ENCODE measurements at regions not wholly inside any gene's neighbourhood (a gene's known extent, or its start where the extent isn't known, plus 50 kb on each side); places are given as distances from the start of the nearest gene placed in this dataset.

GRCh38 chr5:2370626-2371418 is 380.7 kb downstream of the IRX2 start:
- Histone ChIP-seq H3K27ac (ENCODE audit: low read depth, low read length, poor library complexity, severe bottlenecking) (no peak overlapping the region), H4K20me1 (ENCODE audit: insufficient read depth, low read length) (no peaks in the 10 kb centered on the region), H3K9ac (ENCODE audit: low read length) (no peak overlapping the region), H3K4me2 (ENCODE audit: low read length) (no peak overlapping the region), H3K9me2 (ENCODE audit: low read depth, low read length) (no peaks in the 10 kb centered on the region), H3K36me3 (ENCODE audit: insufficient read depth, low read length) (no peaks in the 10 kb centered on the region), H3K27me3 (ENCODE audit: insufficient read depth, low read length) (no peaks in the 10 kb centered on the region), H3K9me3 (ENCODE audit: low read length) (no peaks in the 10 kb centered on the region), H3K4me1 (ENCODE audit: insufficient read depth, low read length, severe bottlenecking) (no peaks in the 10 kb centered on the region), H3F3A (ENCODE audit: insufficient read depth, low read length) (no peaks in the 10 kb centered on the region), H3K79me2 (ENCODE audit: insufficient read depth, low read length) (no peaks in the 10 kb centered on the region), H3K4me3 (ENCODE audit: low read depth, low read length, poor library complexity, severe bottlenecking) (no peak overlapping the region), H2AFZ (ENCODE audit: low read length) (no peak overlapping the region)
- no peak for TF ChIP-seq EZH2 (IDR thresholded peaks at IDR 0.05; ENCODE audit: borderline replicate concordance, low read length)
- TF ChIP-seq, protein P1, sequence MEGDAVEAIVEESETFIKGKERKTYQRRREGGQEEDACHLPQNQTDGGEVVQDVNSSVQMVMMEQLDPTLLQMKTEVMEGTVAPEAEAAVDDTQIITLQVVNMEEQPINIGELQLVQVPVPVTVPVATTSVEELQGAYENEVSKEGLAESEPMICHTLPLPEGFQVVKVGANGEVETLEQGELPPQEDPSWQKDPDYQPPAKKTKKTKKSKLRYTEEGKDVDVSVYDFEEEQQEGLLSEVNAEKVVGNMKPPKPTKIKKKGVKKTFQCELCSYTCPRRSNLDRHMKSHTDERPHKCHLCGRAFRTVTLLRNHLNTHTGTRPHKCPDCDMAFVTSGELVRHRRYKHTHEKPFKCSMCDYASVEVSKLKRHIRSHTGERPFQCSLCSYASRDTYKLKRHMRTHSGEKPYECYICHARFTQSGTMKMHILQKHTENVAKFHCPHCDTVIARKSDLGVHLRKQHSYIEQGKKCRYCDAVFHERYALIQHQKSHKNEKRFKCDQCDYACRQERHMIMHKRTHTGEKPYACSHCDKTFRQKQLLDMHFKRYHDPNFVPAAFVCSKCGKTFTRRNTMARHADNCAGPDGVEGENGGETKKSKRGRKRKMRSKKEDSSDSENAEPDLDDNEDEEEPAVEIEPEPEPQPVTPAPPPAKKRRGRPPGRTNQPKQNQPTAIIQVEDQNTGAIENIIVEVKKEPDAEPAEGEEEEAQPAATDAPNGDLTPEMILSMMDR (IDR thresholded peaks at IDR 0.05; ENCODE audit: low read length), result no peak

DNA sequence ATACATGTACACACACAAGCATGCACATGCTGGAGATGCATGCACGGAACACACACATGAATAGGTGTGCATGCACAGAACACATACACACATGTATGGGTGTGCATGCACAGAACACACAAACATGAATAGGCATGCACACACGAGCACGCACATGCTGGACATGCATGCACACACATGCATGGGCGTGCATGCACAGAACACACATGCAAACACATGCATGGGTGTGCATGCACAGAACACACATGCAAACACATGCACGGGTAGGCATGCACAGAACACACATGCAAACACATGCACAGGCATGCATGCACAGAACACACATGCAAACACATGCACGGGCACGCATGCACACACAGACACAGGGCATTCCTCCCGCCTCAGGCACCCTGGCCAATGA is 382.3 kb downstream of the IRX2 start:
- H3K27me3 ChIP-seq (ENCODE audit: insufficient read depth, low read length), result no peaks in the 10 kb centered on the region
- H2AFZ ChIP-seq (ENCODE audit: low read length), result no peak overlapping the region
- H3K9me3 ChIP-seq (ENCODE audit: low read length), result no peaks in the 10 kb centered on the region
- no peaks in the 10 kb centered on the region for H3K36me3 ChIP-seq (ENCODE audit: insufficient read depth, low read length)
- H3K9me2 ChIP-seq (ENCODE audit: low read depth, low read length), result no peaks in the 10 kb centered on the region
- H3K4me1 ChIP-seq (ENCODE audit: insufficient read depth, low read length, severe bottlenecking), result no peaks in the 10 kb centered on the region
- no peak overlapping the region for H3K9ac ChIP-seq (ENCODE audit: low read length)
- H4K20me1 ChIP-seq (ENCODE audit: insufficient read depth, low read length), result no peaks in the 10 kb centered on the region
- H3K4me2 ChIP-seq (ENCODE audit: low read length), result no peak overlapping the region
- H3F3A ChIP-seq (ENCODE audit: insufficient read depth, low read length), result no peaks in the 10 kb centered on the region
- no peak overlapping the region for H3K27ac ChIP-seq (ENCODE audit: low read depth, low read length, poor library complexity, severe bottlenecking)
- no peaks in the 10 kb centered on the region for H3K79me2 ChIP-seq (ENCODE audit: insufficient read depth, low read length)
- H3K4me3 ChIP-seq (ENCODE audit: low read depth, low read length, poor library complexity, severe bottlenecking), result no peak overlapping the region
- TF ChIP-seq, protein P1 (IDR thresholded peaks at IDR 0.05; ENCODE audit: low read length), result no peak
- TF ChIP-seq EZH2 (IDR thresholded peaks at IDR 0.05; ENCODE audit: borderline replicate concordance, low read length), result no peak

DNA sequence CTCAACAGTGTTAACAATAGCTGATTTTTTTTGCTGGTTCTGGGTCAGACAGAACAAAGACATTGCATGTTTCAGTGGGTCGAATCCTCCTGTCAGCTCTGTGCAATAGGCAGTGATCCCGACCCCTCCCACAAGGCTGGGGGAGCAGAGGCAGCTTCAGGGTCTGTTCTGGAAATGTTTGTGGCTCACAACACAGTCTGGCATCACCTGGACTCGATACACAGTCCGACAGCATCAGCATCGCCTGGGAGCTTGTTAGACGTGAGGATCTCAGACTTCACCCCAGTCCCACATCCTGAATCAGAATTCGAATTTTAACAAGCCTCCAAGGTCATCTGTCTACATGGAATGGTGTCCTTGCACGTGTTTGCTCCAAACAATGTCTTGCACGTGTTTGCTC is 384.7 kb downstream of the IRX2 start:
- Histone ChIP-seq H3K27ac (ENCODE audit: low read depth, low read length, poor library complexity, severe bottlenecking) (no peak overlapping the region), H2AFZ (ENCODE audit: low read length) (no peak overlapping the region), H3K4me2 (ENCODE audit: low read length) (no peak overlapping the region), H3K9me2 (ENCODE audit: low read depth, low read length) (no peaks in the 10 kb centered on the region), H4K20me1 (ENCODE audit: insufficient read depth, low read length) (no peaks in the 10 kb centered on the region), H3K9me3 (ENCODE audit: low read length) (no peaks in the 10 kb centered on the region), H3K27me3 (ENCODE audit: insufficient read depth, low read length) (no peaks in the 10 kb centered on the region), H3K9ac (ENCODE audit: low read length) (no peak overlapping the region), H3K4me1 (ENCODE audit: insufficient read depth, low read length, severe bottlenecking) (no peaks in the 10 kb centered on the region), H3K36me3 (ENCODE audit: insufficient read depth, low read length) (no peaks in the 10 kb centered on the region), H3K4me3 (ENCODE audit: low read depth, low read length, poor library complexity, severe bottlenecking) (no peak overlapping the region), H3F3A (ENCODE audit: insufficient read depth, low read length) (no peaks in the 10 kb centered on the region), H3K79me2 (ENCODE audit: insufficient read depth, low read length) (no peaks in the 10 kb centered on the region)
- TF ChIP-seq, protein P1 (IDR thresholded peaks at IDR 0.05; ENCODE audit: low read length), result no peak
- no peak for TF ChIP-seq EZH2 (IDR thresholded peaks at IDR 0.05; ENCODE audit: borderline replicate concordance, low read length)

All from OCI-LY1 (cell line).